Colon (tissue), 2 donors: ENCODE measurements at regions not wholly inside any gene's neighbourhood (a gene's known extent, or its start where the extent isn't known, plus 50 kb on each side); places are given as distances from the start of the nearest gene placed in this dataset.
"Not testable (repeated sequence)": the region's sequence is repeated elsewhere in the genome, so short reads cannot be mapped to it uniquely, and the experiment has no call there.

Experiments
- FAIRE-seq: peaks from 2 replicates; lab custom pipeline; 2012; peaks lifted over from hg19 to GRCh38; lab: Jason Lieb, UNC
- donor health status: control.
- donor health status: control.

DNA sequence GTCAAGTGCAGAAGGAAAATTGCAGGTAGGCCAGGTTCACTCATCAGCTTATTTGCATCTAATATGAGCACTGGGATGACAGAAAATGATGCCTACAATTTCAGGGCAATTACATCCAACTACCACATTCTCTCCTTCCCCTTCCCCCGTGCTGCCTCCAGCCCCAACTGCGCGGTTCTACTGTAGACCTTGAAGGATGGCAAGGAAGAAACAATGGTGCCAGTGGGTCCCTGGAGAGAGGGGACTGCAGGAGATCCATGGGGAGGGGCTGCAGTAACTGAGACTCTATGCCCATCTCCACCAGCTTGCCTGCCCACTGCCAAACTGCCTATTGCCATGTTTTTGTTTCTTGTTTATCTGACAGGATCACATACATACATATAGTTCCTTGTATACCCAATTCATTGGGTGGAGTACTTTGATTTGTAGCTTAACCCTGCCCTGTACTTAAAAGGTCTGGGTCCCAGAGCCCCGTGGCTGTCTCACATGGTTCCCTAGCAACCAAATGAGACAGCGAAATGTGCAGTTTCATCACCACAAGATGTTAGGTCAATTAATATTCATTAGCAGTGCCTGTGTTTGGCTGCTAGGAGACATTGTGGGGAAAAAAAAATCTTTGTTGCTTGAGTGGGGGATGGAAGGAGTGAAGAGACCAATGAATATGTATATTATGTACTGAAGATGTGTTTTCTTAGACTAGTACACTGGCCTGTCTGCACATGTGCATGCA is 253.5 kb upstream of the PLET1 start:
- no peak for FAIRE-seq

DNA sequence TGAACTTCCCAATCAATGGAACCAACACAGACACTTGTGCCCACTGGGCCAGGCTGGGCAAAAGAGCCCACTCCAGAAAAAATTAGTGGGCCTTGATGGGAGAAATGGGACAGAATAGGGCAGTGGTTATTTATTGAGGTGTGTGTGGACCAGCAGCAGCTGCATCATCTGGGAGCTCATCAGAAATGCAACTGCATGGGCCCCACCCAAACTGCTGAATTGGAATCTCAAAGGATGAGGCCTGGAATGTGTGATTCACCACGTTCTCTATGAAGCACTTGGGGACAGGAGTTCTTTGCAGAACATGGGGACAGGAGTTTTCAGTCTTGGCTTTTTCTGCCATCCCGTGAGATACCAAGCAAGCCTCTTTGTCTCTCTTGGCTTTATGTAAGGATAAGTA is 255.6 kb upstream of the PLET1 start:
- FAIRE-seq, result no peak

GRCh38 chr11:112516755-112517154 is 256.1 kb upstream of the PLET1 start:
- no peak for FAIRE-seq

- no peak for FAIRE-seq
These were observed 257.7 kb upstream of the PLET1 start for GRCh38 chr11:112518371-112518770.

GRCh38 chr11:112519751-112520150 is 259.1 kb upstream of the PLET1 start:
- FAIRE-seq, result no peak

GRCh38 chr11:112520354-112520753 is 259.7 kb upstream of the PLET1 start:
- FAIRE-seq, result no peak

- no peak for FAIRE-seq
These were observed 261.9 kb upstream of the PLET1 start for GRCh38 chr11:112522536-112522935.

DNA sequence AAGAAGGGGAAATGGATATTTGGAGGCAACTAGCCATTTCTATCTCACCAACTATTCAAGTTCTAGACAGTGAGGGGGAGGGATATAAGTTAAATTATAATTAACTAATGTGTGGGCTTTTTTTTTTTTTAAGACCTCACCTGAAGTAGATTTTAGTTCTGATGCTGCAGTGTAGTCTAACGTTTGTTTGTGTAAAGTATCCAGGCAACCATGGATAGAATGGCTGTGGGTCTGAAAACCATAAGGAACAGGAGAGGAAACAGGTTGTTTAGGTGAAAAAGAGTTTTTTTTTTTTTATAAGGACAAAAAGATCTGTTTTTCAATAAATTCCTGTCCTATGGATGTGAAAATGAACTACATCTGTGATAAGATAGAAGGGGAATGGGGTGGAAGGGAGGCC is 262.4 kb upstream of the PLET1 start:
- FAIRE-seq, result no peak

DNA sequence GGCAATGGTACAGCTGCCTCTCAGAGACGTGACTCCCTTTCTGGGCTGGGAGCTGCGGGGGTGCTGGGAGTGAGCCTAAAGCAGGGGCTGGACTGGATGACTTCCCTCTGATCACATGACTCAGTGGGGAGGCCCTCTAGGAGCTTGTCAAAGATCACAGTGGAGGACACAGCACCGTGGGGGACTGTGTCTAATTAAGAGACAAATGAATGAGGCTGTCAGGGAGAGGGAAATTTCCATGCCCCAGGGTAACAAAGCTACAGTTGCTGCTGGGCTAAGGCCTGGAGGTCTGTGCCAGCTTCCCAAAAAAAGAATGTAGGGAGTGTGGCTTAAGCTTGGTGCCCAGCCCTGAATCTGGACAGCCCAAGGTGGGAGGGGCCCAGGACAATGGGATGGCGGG is 262.8 kb upstream of the PLET1 start:
- FAIRE-seq, result no peak

DNA sequence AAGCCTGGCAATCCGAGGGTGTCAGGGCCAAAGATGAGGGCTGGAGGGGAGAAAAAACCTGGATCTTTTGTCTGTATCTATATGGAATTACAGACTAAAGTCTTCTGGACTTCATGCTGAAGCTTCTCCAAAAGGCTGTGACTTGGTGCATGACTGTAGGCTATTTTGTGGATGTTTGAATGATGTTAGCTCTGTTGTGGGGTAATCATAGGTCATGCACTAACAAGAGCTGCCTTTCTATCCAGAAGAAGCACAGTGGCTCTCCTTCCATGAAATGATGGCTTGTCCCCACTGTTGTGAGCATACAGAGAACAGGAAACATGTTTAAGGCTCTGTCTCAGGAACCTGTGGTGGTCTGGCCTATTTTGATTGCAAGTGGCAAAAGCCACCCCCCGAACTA is 263.3 kb upstream of the PLET1 start:
- FAIRE-seq, result no peak

DNA sequence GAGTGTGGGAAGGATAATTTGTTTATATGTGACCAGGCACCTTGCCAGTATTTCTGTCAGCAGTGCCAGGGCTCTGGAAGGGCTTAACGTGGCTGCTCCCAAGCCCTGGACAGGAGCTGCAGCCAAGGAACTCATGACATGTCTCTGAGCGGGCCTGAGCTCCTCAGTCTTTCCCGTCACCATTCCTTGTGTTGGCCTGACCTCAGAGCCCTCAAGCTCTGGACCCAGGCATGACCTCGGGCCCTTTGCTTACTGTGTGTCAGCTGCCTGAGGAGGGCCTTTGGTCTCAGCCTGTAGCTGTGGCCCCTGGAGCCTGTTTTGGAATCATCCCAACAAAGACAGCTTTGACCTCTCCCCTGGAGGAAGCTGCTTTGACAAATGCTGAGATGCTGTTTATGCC is 264.1 kb upstream of the PLET1 start:
- no peak for FAIRE-seq

DNA sequence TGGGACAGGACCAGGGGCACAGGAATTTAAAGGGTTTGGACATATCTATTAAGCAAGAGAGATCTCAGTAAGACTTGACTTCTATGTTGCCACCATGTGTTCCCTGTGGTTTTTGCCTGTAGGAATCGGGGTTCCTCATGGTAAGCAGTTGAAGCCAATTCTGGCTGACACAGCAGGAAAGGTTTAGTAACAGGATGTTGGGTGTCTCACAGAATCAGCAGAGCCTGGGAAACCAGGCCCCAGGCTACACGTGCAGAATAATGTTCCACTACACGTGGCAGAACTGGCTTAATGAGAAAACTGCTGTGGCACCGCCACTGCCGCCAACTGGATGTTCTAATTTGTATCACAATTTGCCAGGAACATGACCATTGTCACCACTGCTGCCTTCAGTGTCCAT is 264.6 kb upstream of the PLET1 start:
- no peak for FAIRE-seq

GRCh38 chr11:112525844-112526590 is 265.4 kb upstream of the PLET1 start:
- FAIRE-seq, result no peak

DNA sequence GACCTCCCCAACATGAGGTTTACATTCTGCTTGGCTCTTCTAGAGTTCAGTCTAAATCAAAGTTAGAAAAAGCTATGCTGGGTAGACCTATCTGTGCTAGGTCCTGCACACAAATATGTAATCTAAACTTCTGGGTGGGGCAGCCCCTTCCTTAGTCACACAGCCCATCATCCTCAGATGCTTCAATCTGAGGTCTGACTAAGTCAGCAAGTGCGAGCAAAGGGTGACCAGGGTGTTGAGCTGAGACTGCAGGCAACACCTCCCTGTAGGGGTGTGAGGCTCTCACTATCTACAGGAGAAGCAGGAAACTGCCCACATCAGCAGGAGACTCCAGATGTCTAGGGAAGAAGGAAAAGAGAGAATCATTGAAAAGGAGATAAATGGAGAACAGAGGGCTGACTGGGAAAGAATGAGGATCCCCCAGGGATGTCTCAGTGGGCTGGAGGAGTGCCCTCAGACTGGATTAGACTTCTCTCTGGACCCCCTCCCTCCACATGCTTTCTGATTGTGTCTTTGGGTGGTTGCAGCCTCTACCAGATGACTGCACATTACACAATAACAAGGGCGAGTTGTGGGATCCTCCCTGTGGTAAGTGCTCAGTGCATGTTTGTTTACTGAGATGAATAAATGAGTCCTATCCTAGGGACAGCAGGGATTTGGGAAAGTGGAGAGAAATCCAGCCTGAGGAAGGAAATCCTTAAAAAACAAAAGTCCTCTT is 266.2 kb upstream of the PLET1 start:
- no peak for FAIRE-seq

- FAIRE-seq, result no peak
These were observed 268.4 kb upstream of the PLET1 start for GRCh38 chr11:112529071-112529470.

DNA sequence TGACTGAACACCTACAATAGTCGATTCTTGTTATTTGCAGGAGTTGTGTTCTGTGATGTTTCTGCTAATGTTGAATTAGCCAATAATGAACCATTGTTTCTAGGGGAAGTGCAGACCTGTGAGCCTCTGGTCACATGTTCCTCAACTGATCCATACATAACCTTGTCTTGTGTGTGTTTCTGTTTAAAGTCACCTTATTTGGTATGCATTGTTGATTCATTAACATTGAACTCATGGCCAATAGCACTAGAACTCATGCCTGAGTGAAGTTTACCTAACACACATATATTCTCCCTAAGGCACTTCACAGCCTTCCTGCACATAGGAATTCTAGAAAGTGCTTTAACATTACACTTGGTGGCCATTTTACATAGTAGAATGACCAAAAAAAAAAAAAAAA is 271.8 kb upstream of the PLET1 start:
- FAIRE-seq, result no peak

DNA sequence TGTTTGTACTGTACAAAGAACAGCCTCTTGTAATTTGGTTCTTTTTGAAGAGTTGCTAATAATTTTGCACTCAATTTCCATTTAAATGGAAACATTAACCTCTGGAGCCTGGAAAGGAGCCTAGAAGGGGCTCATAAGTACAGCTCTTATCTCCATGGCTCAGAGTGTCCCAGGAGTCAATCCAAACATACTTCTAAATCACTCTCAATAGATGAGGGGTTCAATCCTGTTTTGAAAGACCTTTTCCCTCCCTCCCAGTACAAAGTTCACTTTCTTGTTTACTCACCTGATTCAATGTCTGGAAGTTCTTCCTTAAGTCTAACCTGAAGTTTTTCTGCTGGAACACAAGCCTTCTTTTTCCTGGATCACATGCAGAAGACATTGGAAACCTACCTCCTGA is 273.0 kb upstream of the PLET1 start:
- FAIRE-seq, result no peak

DNA sequence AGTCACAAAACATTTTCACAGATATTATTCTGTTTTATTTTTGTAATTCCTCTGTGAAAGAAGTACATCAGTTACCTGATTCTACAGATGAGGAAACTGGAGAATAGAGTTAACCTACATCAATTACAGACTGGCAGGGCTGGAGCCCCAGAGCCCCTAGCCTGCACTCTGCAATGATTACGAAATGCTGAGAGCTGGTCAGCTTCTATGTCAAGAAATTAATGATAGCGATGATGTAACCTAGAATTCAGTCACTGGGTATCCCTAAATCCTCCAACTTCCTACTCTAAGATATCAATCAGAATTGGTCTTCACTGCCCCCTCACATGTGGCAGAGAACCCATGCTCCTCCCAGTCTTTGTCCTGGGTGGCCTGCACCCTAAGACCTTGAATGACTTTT is 273.5 kb upstream of the PLET1 start:
- no peak for FAIRE-seq

DNA sequence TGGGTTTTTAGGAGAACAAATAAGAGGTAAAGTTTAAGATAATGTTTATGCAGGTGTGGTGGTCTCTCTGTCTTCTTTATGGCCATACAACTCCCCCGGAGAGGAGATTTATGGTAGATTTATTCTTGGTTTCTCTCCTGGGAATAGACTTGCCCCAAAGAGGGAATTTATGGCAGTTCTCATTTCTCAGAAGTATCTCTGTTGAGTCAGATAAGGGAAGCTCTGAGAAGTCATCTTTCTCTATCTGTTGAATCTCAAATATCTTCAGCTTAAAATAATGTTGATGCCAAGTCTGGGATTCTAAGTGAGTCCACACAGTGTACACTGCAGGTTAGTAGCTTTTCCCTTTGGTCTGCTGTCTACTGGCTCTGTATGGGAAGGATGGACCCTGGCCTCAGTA is 276.4 kb upstream of the PLET1 start:
- FAIRE-seq, result no peak

DNA sequence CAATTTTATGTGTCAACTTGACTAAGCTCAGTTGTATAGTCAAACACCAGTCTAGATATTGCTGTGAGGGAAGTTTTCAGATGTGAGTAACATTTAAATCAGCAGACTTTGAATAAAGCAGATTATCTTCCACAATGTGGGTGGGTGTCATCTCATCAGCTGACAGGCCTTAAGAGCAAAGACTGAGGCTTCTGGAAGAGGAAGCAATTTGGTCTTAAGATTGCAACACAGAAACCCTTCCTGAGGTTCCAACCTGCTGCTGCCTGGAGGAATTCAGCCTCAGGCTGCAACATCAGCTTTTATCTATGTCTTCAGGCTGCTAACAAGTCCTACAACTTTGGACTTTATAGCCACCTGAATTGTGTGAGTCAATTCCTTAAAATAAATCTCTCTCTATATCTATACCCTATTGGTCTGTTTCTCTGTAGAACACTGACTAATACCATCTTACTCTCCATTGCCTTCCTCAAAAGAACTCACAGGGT is 277.2 kb upstream of the PLET1 start:
- no peak for FAIRE-seq

DNA sequence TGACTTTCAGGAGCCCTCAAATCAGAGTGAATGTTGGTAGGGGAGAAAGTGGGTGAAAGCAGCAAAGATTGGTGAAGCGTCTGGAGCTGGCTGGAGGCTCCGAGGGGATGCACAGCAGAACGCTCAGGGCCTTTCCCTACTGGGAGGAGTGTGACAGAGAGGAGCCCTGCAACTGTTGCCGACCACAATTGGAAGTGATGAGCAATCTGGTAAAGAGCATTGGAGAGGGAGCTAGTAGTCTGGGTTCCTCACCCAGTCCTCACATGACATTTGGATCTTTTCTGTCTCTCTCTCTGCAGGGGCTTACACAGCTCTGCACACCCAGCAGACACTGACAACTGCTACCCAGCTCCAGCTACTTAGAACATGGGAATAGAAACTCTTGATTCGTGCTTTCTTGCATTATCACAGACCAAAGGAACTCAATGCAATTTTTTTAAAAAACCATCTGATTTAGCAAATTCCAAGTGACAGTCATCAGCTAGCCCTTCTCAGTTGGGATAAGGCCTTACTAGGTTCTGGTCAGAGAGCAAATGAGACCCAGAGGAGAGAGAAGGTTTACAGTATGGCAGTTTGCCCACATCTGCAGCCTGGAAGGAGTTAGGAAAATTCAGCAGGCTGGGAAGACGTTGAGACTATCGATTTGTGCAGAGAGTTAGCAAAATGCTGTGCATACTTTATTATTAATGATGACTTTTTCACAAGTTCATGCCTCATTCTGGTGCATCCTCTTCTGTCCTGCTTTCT is 278.0 kb upstream of the PLET1 start:
- no peak for FAIRE-seq

GRCh38 chr11:112539281-112539555 is 278.6 kb upstream of the PLET1 start:
- not testable (repeated sequence) for FAIRE-seq

DNA sequence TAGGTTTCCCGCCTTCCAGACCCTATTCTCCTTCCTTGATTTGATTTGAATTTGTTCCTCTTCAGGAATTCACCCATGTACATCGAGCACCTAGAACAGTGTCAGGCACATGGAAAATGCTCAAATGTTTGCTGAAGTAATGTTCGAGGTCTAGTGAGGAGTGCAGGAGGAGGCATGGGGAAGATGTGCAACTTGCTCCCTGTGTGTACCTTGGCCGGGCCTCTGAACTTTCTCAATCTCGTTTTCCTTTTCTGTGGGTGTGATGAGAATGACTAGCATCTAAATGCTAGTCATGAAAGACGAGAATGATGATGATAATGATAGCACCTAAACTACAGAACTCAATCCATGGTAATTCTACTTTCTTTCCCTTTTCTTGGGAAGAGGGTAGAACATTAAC is 279.1 kb upstream of the PLET1 start:
- no peak for FAIRE-seq
